HEK293T (cell line): ENCODE measurements at regions not wholly inside any gene's neighbourhood (a gene's known extent, or its start where the extent isn't known, plus 50 kb on each side); places are given as distances from the start of the nearest gene placed in this dataset.

Experiments
- ELF4 ChIP-seq: fragments of 450-650 bp; IDR thresholded peaks from 2 replicates; pipeline ENCODE4 v1.6.1; 2017; ENCODE audit warnings: antibody characterized with exemption
- FOXA1 ChIP-seq: fragments of 450-650 bp; IDR thresholded peaks from 2 replicates; pipeline ENCODE4 v1.6.1; 2016; ENCODE audit warnings: mild to moderate bottlenecking
- TF ChIP-seq, protein P1 (sequence below): fragments of 450-650 bp; IDR thresholded peaks from 2 replicates; pipeline ENCODE4 v1.6.1; 2016

DNA sequence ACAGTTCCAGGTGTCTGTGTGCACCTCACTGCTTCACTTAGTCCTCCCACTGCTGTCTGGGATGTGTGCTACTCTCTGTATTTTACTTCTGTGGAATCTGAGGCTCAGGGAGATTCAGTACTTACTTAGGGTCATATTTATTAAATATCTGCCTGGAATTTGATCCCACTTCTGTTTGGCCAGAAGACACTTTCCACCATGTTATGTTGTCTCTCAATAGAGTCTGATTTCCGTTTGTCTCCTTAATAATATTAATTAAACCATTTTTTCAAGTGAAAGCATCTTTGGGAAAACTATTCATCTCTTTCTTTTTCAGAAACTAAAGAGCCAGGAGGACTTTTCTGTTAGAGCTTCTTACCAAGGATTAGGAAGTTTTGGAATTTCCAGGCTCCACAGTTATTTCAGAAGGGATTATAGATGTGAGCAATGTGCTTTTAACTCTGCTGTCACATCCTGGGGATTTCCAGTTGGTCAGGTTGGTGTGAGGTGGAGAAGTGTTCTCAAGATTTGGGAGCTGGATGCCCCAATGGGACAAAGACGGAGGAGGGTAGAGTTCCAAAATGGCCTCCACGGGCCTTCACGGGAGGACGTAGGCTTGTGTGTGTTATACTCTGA, 156.8 kb upstream of the RALGAPA2 start:
- TF ChIP-seq FOXA1 = no peak
- no peak for TF ChIP-seq ELF4
- TF ChIP-seq, protein P1, sequence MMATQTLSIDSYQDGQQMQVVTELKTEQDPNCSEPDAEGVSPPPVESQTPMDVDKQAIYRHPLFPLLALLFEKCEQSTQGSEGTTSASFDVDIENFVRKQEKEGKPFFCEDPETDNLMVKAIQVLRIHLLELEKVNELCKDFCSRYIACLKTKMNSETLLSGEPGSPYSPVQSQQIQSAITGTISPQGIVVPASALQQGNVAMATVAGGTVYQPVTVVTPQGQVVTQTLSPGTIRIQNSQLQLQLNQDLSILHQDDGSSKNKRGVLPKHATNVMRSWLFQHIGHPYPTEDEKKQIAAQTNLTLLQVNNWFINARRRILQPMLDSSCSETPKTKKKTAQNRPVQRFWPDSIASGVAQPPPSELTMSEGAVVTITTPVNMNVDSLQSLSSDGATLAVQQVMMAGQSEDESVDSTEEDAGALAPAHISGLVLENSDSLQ = no peak
